Endothelial cell of umbilical vein (primary cell): ENCODE measurements at regions not wholly inside any gene's neighbourhood (a gene's known extent, or its start where the extent isn't known, plus 50 kb on each side); places are given as distances from the start of the nearest gene placed in this dataset.

Experiments used
- BruUV-seq: library from RNA; stranded (reverse); fragments of 400-500 nt; replicated peaks from 2 replicates; lab custom pipeline; 2021; lab: Mats Ljungman, UMichigan
- CTCF ChIA-PET: fragments of 300-600, 350-600 bp; sonication (Branson Sonifier 250); formaldehyde crosslinking; loops from one replicate; lab custom pipeline; 2021; ENCODE audit warnings: antibody characterized with exemption, inconsistent platforms; lab: Charles Lee
- POLR2A ChIA-PET: fragments of 300-600, 350-600 bp; sonication (Branson Sonifier 250); formaldehyde crosslinking; loops from one replicate; lab custom pipeline; 2021; ENCODE audit warnings: antibody characterized with exemption, inconsistent platforms; lab: Charles Lee
- DNase-seq: peaks from one replicate; pipeline ENCODE4 v3.0.0-alpha.2; 2011; ENCODE audit warnings: low read depth, low spot score
- FAIRE-seq: peaks from 2 replicates; lab custom pipeline; 2011; peaks lifted over from hg19 to GRCh38; lab: Jason Lieb, UNC
- H2AFZ ChIP-seq: 2 replicates; pipeline ENCODE4 v1.6.0; 2012; ENCODE audit warnings: low read depth, low read length, control low read depth, inconsistent platforms
- H3K27ac ChIP-seq: 2 replicates; pipeline ENCODE4 v1.5.1; 2011; ENCODE audit warnings: low read depth, mild to moderate bottlenecking, control low read depth, low read length, moderate library complexity; ENCODE audit not compliant: insufficient read depth
- H3K27me3 ChIP-seq, 2 experiments: 2 replicates each; pipeline versions ENCODE4 v1.6.0 to v1.6.1; 2011; ENCODE audit warnings: low read length in 2 of 2, mixed read lengths in 1 of 2; ENCODE audit not compliant: control insufficient read depth in 2 of 2, insufficient read depth in 2 of 2
- H3K36me3 ChIP-seq, 2 experiments: 2 replicates in 1 of 2; 3 replicates in 1 of 2; pipeline ENCODE4 v1.5.1; 2011; ENCODE audit warnings: low read length in 2 of 2, mild to moderate bottlenecking in 1 of 2, moderate library complexity in 1 of 2; ENCODE audit not compliant: control insufficient read depth in 2 of 2, insufficient read depth in 2 of 2; ENCODE audit errors: extremely low read depth in 1 of 2
- H3K4me1 ChIP-seq: 3 replicates; pipeline ENCODE4 v1.5.1; 2011; ENCODE audit warnings: mild to moderate bottlenecking, low read length; ENCODE audit not compliant: control insufficient read depth, insufficient read depth; ENCODE audit errors: extremely low read depth
- H3K4me2 ChIP-seq: 2 replicates; pipeline ENCODE4 v1.6.1; 2011; ENCODE audit warnings: low read length, control low read depth, mixed read lengths; ENCODE audit not compliant: insufficient read depth
- H3K4me3 ChIP-seq, 3 experiments: fragments of 200-600 bp in 1 of 3; sonication (generic), shearing (Covaris generic) in 1 of 3; replicated peaks in 1 of 3; 2 replicates each; pipeline ENCODE4 v1.5.1; 2011 to 2016; ENCODE audit warnings: control low read depth in 3 of 3, low read length in 3 of 3, mild to moderate bottlenecking in 2 of 3, inconsistent platforms in 1 of 3, low read depth in 1 of 3, moderate library complexity in 1 of 3; ENCODE audit not compliant: insufficient read depth in 1 of 3
- H3K79me2 ChIP-seq: 2 replicates; pipeline ENCODE4 v1.6.0; 2012; ENCODE audit warnings: low read length, inconsistent platforms; ENCODE audit not compliant: control insufficient read depth, insufficient read depth
- H3K9ac ChIP-seq: replicated peaks from 2 replicates; pipeline ENCODE3; 2011; ENCODE audit warnings: low read length, control low read depth; ENCODE audit not compliant: insufficient read depth; ENCODE audit errors: extremely low read depth
- H3K9me1 ChIP-seq: replicated peaks from 3 replicates; pipeline ENCODE4 v1.6.0; 2011; ENCODE audit warnings: mild to moderate bottlenecking, low read length; ENCODE audit not compliant: control insufficient read depth, insufficient read depth; ENCODE audit errors: extremely low read depth
- H3K9me3 ChIP-seq: replicated peaks from 2 replicates; pipeline ENCODE4 v1.5.1; 2012; ENCODE audit warnings: low read length, inconsistent platforms; ENCODE audit not compliant: control insufficient read depth, insufficient read depth
- H4K20me1 ChIP-seq: replicated peaks from 2 replicates; pipeline ENCODE3; 2011; ENCODE audit warnings: mild to moderate bottlenecking, low read length; ENCODE audit not compliant: control insufficient read depth, insufficient read depth; ENCODE audit errors: extremely low read depth
- CTCF ChIP-seq, 2 donors: IDR thresholded peaks; 1 replicate in 1 of 2; 2 replicates in 1 of 2; pipeline ENCODE4 v1.5.1; 2011; ENCODE audit warnings: low read length in 2 of 2, mild to moderate bottlenecking in 2 of 2, moderate library complexity in 2 of 2, control low read depth in 1 of 2, inconsistent platforms in 1 of 2, low read depth in 1 of 2; ENCODE audit not compliant: insufficient read depth in 1 of 2; ENCODE audit errors: extremely low read depth in 1 of 2
- EZH2 ChIP-seq: IDR thresholded peaks from 2 replicates; pipeline ENCODE4 v1.6.1; 2012; ENCODE audit warnings: borderline replicate concordance, low read depth, mild to moderate bottlenecking, moderate library complexity, low read length, inconsistent platforms; ENCODE audit not compliant: severe bottlenecking
- FOS ChIP-seq: IDR thresholded peaks from 2 replicates; pipeline ENCODE4 v1.6.1; 2011; ENCODE audit warnings: mild to moderate bottlenecking, low read length, moderate library complexity, borderline replicate concordance; ENCODE audit not compliant: insufficient read depth
- GATA2 ChIP-seq: IDR thresholded peaks from 2 replicates; pipeline ENCODE4 v1.7.0; 2011; ENCODE audit warnings: low read depth, mild to moderate bottlenecking, moderate library complexity, mixed read lengths, low read length; ENCODE audit not compliant: insufficient read length, insufficient read depth
- JUN ChIP-seq: IDR thresholded peaks from 2 replicates; pipeline ENCODE4 v1.6.1; 2011; ENCODE audit warnings: borderline replicate concordance, low read depth; ENCODE audit not compliant: insufficient read length, insufficient read depth
- MAX ChIP-seq: IDR thresholded peaks from 2 replicates; pipeline ENCODE4 v1.6.1; 2011; ENCODE audit not compliant: insufficient read depth, insufficient read length
- MYC ChIP-seq: IDR thresholded peaks from one replicate; pipeline ENCODE4 v1.6.1; 2011; ENCODE audit warnings: mild to moderate bottlenecking, low read depth, low read length
- POLR2A ChIP-seq: IDR thresholded peaks from 2 replicates; pipeline ENCODE4 v1.6.1; 2012; ENCODE audit warnings: low read depth, mild to moderate bottlenecking, control low read depth, low read length
- POLR2AphosphoS5 ChIP-seq: IDR thresholded peaks from 2 replicates; pipeline ENCODE4 v1.6.1; 2012; ENCODE audit warnings: low read depth, mild to moderate bottlenecking, control low read depth, low read length, moderate library complexity; ENCODE audit not compliant: insufficient read depth
- dilution Hi-C: fragments of 300-500 bp; cut with MboI; formaldehyde crosslinking; loops from one replicate; pipeline ENCODE4 v1.15.0; 2019; ENCODE audit warnings: low sequenced_read_pairs; ENCODE audit not compliant: extremely low pct_ligation_motif_present
- intact Hi-C: fragments of 100-400 bp; cut with micrococcal nuclease; formaldehyde crosslinking; loops from one replicate; pipeline ENCODE4 v1.10.0; 2022

- no peak for FAIRE-seq
- Histone ChIP-seq H3K27me3 (no peaks in the 10 kb centered on the region), H3K4me1 (no peaks in the 10 kb centered on the region), H3K27ac (no peak overlapping the region), H2AFZ (no peak overlapping the region), H4K20me1 (no peaks in the 10 kb centered on the region), H3K79me2 (no peaks in the 10 kb centered on the region), H3K9me3 (no peaks in the 10 kb centered on the region), H3K4me2 (no peak overlapping the region), H3K9me1 (no peaks in the 10 kb centered on the region), H3K4me3 (no peak overlapping the region), H3K36me3 (no peaks in the 10 kb centered on the region), H3K9ac (no peak overlapping the region)
- no TSS peak for BruUV-seq
- DNase-seq = no peak
- ChIA-PET CTCF (interaction anchor here (1.5 kb wide), 1 partner anchor 37 kb away, joined by 3 read pairs; no protein-coding TSS in a partner anchor), POLR2A (no interaction called here)
- intact Hi-C loops (no loop called here), dilution Hi-C loops (no loop called here)
- TF ChIP-seq MYC (no peak), JUN (no peak), FOS (no peak), GATA2 (no peak), EZH2 (no peak)
Measured at GRCh38 chr17:55887531-55887930, 136.7 kb downstream of the PCTP start.

GRCh38 chr17:55889271-55889670, 138.4 kb downstream of the PCTP start:
- H3K27me3 ChIP-seq = no peaks in the 10 kb centered on the region
- H3K36me3 ChIP-seq = no peaks in the 10 kb centered on the region
- FAIRE-seq (no peak), DNase-seq (no peak)
- no peaks in the 10 kb centered on the region for H3K9me3 ChIP-seq
- no peak overlapping the region for H3K4me3 ChIP-seq
- no peak overlapping the region for H3K27ac ChIP-seq
- ChIA-PET CTCF (no interaction called here), POLR2A (no interaction called here)
- no peaks in the 10 kb centered on the region for H3K9me1 ChIP-seq
- H3K9ac ChIP-seq = no peak overlapping the region
- no peak overlapping the region for H3K4me2 ChIP-seq
- H3K79me2 ChIP-seq = no peaks in the 10 kb centered on the region
- dilution Hi-C loops = no loop called here
- H2AFZ ChIP-seq = no peak overlapping the region
- BruUV-seq = no TSS peak
- intact Hi-C loops = no loop called here
- no peak for TF ChIP-seq JUN
- TF ChIP-seq EZH2 = no peak
- no peak for TF ChIP-seq POLR2A
- TF ChIP-seq GATA2 = no peak
- TF ChIP-seq MAX = no peak
- no peak for TF ChIP-seq CTCF (IDR thresholded peaks at IDR 0.05; ENCODE audit: extremely low read depth in 1 of 2, insufficient read depth in 1 of 2, low read depth in 1 of 2, low read length in 2 of 2)
- no peak for TF ChIP-seq MYC
- TF ChIP-seq POLR2AphosphoS5 = no peak
- TF ChIP-seq FOS = no peak
- H4K20me1 ChIP-seq = no peaks in the 10 kb centered on the region
- H3K4me1 ChIP-seq = no peaks in the 10 kb centered on the region
